GM12878 (cell line): ENCODE measurements at regions not wholly inside any gene's neighbourhood (a gene's known extent, or its start where the extent isn't known, plus 50 kb on each side); places are given as distances from the start of the nearest gene placed in this dataset.

Experiments used
- CTCF ChIP-seq, 3 experiments: IDR thresholded peaks in 2 of 3; conservative IDR thresholded peaks in 1 of 3; 2 replicates each; pipeline ENCODE4 v1.5.1; 2011; ENCODE audit warnings: low read depth in 3 of 3, low read length in 3 of 3, mild to moderate bottlenecking in 3 of 3, control low read depth in 2 of 3, moderate library complexity in 2 of 3, inconsistent platforms in 1 of 3, mixed read lengths in 1 of 3; ENCODE audit not compliant: control insufficient read depth in 2 of 3, insufficient read depth in 1 of 3; ENCODE audit errors: extremely low read depth in 1 of 3
- EZH2 ChIP-seq: IDR thresholded peaks from 2 replicates; pipeline ENCODE4 v1.6.1; 2012; ENCODE audit warnings: low read depth, mild to moderate bottlenecking, control low read depth, inconsistent platforms, low read length, borderline replicate concordance; ENCODE audit not compliant: control insufficient read depth
- POLR2AphosphoS5 ChIP-seq: IDR thresholded peaks from 2 replicates; pipeline ENCODE4 v1.6.1; 2011; ENCODE audit warnings: mild to moderate bottlenecking, low read length, inconsistent platforms
- STAT1 ChIP-seq: fragments of 450-650 bp; conservative IDR thresholded peaks from 2 replicates; pipeline ENCODE4 v1.6.1; 2014; ENCODE audit warnings: antibody characterized with exemption, mild to moderate bottlenecking
- ZNF384 ChIP-seq: IDR thresholded peaks from 2 replicates; pipeline ENCODE4 v1.6.1; 2012; ENCODE audit warnings: low read depth, mild to moderate bottlenecking, low read length, improper control_type of control experiment, borderline replicate concordance
- ZSCAN29 ChIP-seq: fragments of 450-650 bp; IDR thresholded peaks from 2 replicates; pipeline ENCODE4 v1.6.1; 2017; ENCODE audit warnings: mild to moderate bottlenecking, moderate library complexity
- TF ChIP-seq, protein P1 (sequence below): fragments of 450-650 bp; IDR thresholded peaks from 2 replicates; pipeline ENCODE4 v1.6.1; 2017; ENCODE audit warnings: low read depth, mild to moderate bottlenecking, moderate library complexity

GRCh38 chr5:51657340-51658240, 274.3 kb downstream of the ISL1 start:
- TF ChIP-seq CTCF (IDR thresholded peaks at IDR 0.05 in 2 of 3, conservative IDR thresholded peaks at IDR 0.05 in 1 of 3; ENCODE audit: control insufficient read depth in 2 of 3, extremely low read depth in 1 of 3, insufficient read depth in 1 of 3, low read depth in 3 of 3, low read length in 3 of 3) (no peak), STAT1 (no peak), ZNF384 (no peak), ZSCAN29 (no peak), POLR2AphosphoS5 (no peak), EZH2 (no peak)
- TF ChIP-seq, protein P1, sequence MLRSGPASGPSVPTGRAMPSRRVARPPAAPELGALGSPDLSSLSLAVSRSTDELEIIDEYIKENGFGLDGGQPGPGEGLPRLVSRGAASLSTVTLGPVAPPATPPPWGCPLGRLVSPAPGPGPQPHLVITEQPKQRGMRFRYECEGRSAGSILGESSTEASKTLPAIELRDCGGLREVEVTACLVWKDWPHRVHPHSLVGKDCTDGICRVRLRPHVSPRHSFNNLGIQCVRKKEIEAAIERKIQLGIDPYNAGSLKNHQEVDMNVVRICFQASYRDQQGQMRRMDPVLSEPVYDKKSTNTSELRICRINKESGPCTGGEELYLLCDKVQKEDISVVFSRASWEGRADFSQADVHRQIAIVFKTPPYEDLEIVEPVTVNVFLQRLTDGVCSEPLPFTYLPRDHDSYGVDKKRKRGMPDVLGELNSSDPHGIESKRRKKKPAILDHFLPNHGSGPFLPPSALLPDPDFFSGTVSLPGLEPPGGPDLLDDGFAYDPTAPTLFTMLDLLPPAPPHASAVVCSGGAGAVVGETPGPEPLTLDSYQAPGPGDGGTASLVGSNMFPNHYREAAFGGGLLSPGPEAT, result no peak
